ENCODE measurements at regions not wholly inside any gene's neighbourhood (a gene's known extent, or its start where the extent isn't known, plus 50 kb on each side); places are given as distances from the start of the nearest gene placed in this dataset.

- TF ChIP-seq TCF12 (IDR thresholded peaks at IDR 0.05; ENCODE audit: low read depth) (peak; percentile 58; the same call in 1 of the 2 replicates), NFIC (IDR thresholded peaks at IDR 0.05) (no peak), EP300 (IDR thresholded peaks at IDR 0.05; ENCODE audit: borderline replicate concordance) (peak; percentile 83), TEAD4 (IDR thresholded peaks at IDR 0.05) (peak; percentile 75; the same call in 1 of the 2 replicates), ZBTB7A (IDR thresholded peaks at IDR 0.05; ENCODE audit: low read depth) (no peak), FOXM1 (IDR thresholded peaks at IDR 0.05; ENCODE audit: borderline replicate concordance, low read depth) (peak; percentile 68; the same call in 1 of the 2 replicates)
Measured at GRCh38 chr5:31121224-31121623, 72.3 kb upstream of the CDH6 start.

DNA sequence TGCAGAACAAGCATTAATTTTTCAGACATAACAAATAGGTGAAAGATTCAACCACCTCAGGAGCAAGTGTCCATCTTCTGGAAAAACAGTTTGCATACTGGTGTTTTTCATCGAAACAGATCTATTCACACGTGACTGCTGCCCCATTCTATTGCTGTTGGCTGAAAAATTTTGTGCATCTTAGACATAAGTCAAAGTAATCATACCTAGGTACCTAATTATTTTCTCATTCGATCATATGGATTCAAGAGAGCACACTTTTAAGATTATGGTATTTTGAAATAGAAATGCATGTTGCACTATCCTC, 72.9 kb upstream of the CDH6 start:
- no peak for TF ChIP-seq NFIC (IDR thresholded peaks at IDR 0.05)
- TF ChIP-seq YY1 (IDR thresholded peaks at IDR 0.05; ENCODE audit: low read depth) = no peak
- no peak for TF ChIP-seq TAF1 (IDR thresholded peaks at IDR 0.05; ENCODE audit: low read depth)
- TF ChIP-seq, protein P1, sequence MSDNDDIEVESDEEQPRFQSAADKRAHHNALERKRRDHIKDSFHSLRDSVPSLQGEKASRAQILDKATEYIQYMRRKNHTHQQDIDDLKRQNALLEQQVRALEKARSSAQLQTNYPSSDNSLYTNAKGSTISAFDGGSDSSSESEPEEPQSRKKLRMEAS (IDR thresholded peaks at IDR 0.05) = peak; percentile 62; the same call in 1 of the 2 replicates
- TF ChIP-seq EGR1 (IDR thresholded peaks at IDR 0.05) = no peak
- TF ChIP-seq TCF12 (IDR thresholded peaks at IDR 0.05; ENCODE audit: low read depth) = no peak; the same call in 1 of the 2 replicates
- TF ChIP-seq USF1 (IDR thresholded peaks at IDR 0.05) = peak; percentile 77

DNA sequence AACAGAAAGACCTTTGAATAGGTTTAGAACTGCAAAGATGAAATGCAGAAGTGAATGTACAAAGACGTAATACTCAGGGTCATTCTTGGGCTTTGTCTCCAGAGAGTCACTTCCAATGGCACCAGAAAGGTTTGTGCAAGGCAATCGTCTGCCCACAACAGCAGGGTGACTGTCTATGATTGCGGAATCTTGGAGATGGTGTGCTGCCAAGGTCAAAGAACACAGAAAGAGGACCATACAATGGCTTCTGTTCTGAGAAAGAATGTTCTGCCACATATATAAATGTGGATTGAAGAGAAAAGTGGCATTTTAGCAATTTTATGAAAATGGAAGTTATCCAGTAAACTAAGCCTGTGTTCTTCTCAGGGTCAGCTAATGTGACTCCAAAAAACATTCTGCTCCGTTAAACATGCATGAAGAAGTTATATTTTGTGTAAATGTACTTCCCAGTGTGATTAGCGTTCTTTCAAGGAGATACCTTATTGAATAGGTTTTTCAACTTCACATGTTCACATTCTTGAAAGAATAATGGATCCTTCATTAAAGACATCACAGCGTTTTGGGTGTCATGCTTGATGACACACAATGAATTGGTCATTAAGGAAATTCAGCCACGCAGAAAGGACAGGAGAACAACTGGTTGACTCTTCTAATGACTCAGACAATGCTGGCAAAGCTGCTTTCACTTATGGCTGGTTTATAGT, 73.4 kb upstream of the CDH6 start:
- TF ChIP-seq EGR1 (IDR thresholded peaks at IDR 0.05) (no peak), EP300 (IDR thresholded peaks at IDR 0.05; ENCODE audit: borderline replicate concordance) (peak; percentile 100), CREB1 (IDR thresholded peaks at IDR 0.05; ENCODE audit: low read depth) (no peak), TAF1 (IDR thresholded peaks at IDR 0.05; ENCODE audit: low read depth) (no peak), USF1 (IDR thresholded peaks at IDR 0.05) (no peak), ZBTB7A (IDR thresholded peaks at IDR 0.05; ENCODE audit: low read depth) (no peak), NFIC (IDR thresholded peaks at IDR 0.05) (peak; percentile 97), FOXM1 (IDR thresholded peaks at IDR 0.05; ENCODE audit: borderline replicate concordance, low read depth) (peak; percentile 99), RAD21 (IDR thresholded peaks at IDR 0.05; ENCODE audit: low read depth) (peak; percentile 32), CEBPB (IDR thresholded peaks at IDR 0.05) (peak; percentile 87), YY1 (IDR thresholded peaks at IDR 0.05; ENCODE audit: low read depth) (peak; percentile 41; the same call in 1 of the 2 replicates), TEAD4 (IDR thresholded peaks at IDR 0.05) (peak; percentile 98), TCF12 (IDR thresholded peaks at IDR 0.05; ENCODE audit: low read depth) (peak; percentile 99)
- TF ChIP-seq, protein P2, sequence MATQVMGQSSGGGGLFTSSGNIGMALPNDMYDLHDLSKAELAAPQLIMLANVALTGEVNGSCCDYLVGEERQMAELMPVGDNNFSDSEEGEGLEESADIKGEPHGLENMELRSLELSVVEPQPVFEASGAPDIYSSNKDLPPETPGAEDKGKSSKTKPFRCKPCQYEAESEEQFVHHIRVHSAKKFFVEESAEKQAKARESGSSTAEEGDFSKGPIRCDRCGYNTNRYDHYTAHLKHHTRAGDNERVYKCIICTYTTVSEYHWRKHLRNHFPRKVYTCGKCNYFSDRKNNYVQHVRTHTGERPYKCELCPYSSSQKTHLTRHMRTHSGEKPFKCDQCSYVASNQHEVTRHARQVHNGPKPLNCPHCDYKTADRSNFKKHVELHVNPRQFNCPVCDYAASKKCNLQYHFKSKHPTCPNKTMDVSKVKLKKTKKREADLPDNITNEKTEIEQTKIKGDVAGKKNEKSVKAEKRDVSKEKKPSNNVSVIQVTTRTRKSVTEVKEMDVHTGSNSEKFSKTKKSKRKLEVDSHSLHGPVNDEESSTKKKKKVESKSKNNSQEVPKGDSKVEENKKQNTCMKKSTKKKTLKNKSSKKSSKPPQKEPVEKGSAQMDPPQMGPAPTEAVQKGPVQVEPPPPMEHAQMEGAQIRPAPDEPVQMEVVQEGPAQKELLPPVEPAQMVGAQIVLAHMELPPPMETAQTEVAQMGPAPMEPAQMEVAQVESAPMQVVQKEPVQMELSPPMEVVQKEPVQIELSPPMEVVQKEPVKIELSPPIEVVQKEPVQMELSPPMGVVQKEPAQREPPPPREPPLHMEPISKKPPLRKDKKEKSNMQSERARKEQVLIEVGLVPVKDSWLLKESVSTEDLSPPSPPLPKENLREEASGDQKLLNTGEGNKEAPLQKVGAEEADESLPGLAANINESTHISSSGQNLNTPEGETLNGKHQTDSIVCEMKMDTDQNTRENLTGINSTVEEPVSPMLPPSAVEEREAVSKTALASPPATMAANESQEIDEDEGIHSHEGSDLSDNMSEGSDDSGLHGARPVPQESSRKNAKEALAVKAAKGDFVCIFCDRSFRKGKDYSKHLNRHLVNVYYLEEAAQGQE (IDR thresholded peaks at IDR 0.05; ENCODE audit: low read depth) = no peak
- TF ChIP-seq, protein P1 (IDR thresholded peaks at IDR 0.05) = peak; percentile 71

DNA sequence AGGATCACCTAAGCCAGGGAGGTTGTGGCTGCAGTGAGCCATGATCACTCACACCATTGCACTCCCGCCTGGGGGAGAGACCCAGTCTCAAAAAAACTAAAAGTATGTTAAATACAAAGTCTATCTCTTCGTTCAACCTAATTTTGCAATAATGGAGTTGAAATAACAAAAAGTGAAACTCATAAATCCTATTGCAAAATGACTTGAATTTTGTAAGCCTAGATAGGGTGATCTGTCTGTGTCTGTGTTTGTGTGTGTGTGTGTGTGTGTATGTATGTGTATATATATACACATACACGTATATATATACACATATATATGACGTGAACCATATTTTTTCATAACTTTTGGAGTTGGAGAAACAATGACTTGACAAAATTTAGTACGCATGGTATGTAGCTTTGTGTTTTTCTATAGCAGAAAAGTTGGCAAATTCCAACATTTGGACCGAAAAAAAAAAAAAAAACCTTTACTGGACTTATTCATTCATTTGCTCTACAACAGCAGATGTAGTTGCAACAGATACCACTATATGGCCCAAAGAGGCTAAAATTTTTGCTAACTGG, 76.9 kb upstream of the CDH6 start:
- no peak for TF ChIP-seq TAF1 (IDR thresholded peaks at IDR 0.05; ENCODE audit: low read depth)
- no peak for TF ChIP-seq TCF12 (IDR thresholded peaks at IDR 0.05; ENCODE audit: low read depth)
- no peak for TF ChIP-seq CEBPB (IDR thresholded peaks at IDR 0.05)
- TF ChIP-seq, protein P2 (IDR thresholded peaks at IDR 0.05; ENCODE audit: low read depth) = no peak
- TF ChIP-seq, protein P1 (IDR thresholded peaks at IDR 0.05) = no peak
- TF ChIP-seq ZBTB7A (IDR thresholded peaks at IDR 0.05; ENCODE audit: low read depth) = no peak
- TF ChIP-seq EGR1 (IDR thresholded peaks at IDR 0.05) = no peak
- no peak for TF ChIP-seq USF1 (IDR thresholded peaks at IDR 0.05)
- TF ChIP-seq NFIC (IDR thresholded peaks at IDR 0.05) = no peak
- TF ChIP-seq YY1 (IDR thresholded peaks at IDR 0.05; ENCODE audit: low read depth) = no peak
- TF ChIP-seq CREB1 (IDR thresholded peaks at IDR 0.05; ENCODE audit: low read depth) = no peak
- no peak for TF ChIP-seq FOXM1 (IDR thresholded peaks at IDR 0.05; ENCODE audit: borderline replicate concordance, low read depth)
- TF ChIP-seq EP300 (IDR thresholded peaks at IDR 0.05; ENCODE audit: borderline replicate concordance) = no peak
- no peak for TF ChIP-seq TEAD4 (IDR thresholded peaks at IDR 0.05)
- no peak for TF ChIP-seq RAD21 (IDR thresholded peaks at IDR 0.05; ENCODE audit: low read depth)

DNA sequence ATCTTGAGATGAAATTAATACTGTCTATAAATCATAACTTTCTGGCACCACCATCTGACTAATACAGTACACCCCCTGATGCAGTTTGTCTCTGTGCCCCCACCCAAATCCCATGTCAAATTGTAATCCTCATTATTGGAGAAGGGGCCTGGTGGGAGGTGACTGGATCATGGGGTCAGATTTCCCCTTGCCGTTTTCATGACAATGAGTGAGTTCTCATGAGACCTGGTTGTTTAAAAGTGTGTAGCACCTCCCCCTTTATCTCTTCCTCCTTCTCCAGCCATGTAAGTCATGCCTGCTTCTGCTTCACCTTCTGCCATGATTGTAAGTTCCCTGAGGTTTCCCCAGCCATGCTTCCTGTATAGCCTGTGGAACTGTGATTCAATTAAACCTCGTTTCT, 78.7 kb upstream of the CDH6 start:
- no peak for TF ChIP-seq YY1 (IDR thresholded peaks at IDR 0.05; ENCODE audit: low read depth)
- TF ChIP-seq CREB1 (IDR thresholded peaks at IDR 0.05; ENCODE audit: low read depth) = no peak
- TF ChIP-seq, protein P1 (IDR thresholded peaks at IDR 0.05) = no peak
- TF ChIP-seq TCF12 (IDR thresholded peaks at IDR 0.05; ENCODE audit: low read depth) = no peak

Measured in Ishikawa (cell line).